ENCODE measurements at regions not wholly inside any gene's neighbourhood (a gene's known extent, or its start where the extent isn't known, plus 50 kb on each side); places are given as distances from the start of the nearest gene placed in this dataset.

DNA sequence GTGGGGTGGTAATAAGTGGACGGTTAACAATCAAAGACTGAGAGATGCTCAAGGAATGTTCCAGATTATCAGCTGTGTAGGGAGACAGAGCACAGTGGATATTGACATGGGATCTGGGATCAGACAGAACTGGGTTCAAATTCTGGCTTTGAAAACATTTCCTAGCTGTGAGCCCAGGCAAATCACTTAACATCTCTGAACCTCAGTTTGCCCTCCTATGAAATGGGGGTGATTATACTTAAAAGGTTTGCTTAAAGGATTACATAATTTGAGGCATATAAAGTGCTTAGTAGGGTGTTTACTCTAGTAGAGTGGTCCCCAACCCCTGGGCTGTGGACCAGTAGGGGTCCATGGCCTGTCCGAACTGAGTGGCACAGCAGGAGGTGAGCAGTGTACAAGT, 260.0 kb upstream of the CRY1 start:
- TF ChIP-seq, protein P1, sequence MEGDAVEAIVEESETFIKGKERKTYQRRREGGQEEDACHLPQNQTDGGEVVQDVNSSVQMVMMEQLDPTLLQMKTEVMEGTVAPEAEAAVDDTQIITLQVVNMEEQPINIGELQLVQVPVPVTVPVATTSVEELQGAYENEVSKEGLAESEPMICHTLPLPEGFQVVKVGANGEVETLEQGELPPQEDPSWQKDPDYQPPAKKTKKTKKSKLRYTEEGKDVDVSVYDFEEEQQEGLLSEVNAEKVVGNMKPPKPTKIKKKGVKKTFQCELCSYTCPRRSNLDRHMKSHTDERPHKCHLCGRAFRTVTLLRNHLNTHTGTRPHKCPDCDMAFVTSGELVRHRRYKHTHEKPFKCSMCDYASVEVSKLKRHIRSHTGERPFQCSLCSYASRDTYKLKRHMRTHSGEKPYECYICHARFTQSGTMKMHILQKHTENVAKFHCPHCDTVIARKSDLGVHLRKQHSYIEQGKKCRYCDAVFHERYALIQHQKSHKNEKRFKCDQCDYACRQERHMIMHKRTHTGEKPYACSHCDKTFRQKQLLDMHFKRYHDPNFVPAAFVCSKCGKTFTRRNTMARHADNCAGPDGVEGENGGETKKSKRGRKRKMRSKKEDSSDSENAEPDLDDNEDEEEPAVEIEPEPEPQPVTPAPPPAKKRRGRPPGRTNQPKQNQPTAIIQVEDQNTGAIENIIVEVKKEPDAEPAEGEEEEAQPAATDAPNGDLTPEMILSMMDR (tag by site-specific recombination; IDR thresholded peaks at IDR 0.05) = no peak
- TF ChIP-seq, protein P2, sequence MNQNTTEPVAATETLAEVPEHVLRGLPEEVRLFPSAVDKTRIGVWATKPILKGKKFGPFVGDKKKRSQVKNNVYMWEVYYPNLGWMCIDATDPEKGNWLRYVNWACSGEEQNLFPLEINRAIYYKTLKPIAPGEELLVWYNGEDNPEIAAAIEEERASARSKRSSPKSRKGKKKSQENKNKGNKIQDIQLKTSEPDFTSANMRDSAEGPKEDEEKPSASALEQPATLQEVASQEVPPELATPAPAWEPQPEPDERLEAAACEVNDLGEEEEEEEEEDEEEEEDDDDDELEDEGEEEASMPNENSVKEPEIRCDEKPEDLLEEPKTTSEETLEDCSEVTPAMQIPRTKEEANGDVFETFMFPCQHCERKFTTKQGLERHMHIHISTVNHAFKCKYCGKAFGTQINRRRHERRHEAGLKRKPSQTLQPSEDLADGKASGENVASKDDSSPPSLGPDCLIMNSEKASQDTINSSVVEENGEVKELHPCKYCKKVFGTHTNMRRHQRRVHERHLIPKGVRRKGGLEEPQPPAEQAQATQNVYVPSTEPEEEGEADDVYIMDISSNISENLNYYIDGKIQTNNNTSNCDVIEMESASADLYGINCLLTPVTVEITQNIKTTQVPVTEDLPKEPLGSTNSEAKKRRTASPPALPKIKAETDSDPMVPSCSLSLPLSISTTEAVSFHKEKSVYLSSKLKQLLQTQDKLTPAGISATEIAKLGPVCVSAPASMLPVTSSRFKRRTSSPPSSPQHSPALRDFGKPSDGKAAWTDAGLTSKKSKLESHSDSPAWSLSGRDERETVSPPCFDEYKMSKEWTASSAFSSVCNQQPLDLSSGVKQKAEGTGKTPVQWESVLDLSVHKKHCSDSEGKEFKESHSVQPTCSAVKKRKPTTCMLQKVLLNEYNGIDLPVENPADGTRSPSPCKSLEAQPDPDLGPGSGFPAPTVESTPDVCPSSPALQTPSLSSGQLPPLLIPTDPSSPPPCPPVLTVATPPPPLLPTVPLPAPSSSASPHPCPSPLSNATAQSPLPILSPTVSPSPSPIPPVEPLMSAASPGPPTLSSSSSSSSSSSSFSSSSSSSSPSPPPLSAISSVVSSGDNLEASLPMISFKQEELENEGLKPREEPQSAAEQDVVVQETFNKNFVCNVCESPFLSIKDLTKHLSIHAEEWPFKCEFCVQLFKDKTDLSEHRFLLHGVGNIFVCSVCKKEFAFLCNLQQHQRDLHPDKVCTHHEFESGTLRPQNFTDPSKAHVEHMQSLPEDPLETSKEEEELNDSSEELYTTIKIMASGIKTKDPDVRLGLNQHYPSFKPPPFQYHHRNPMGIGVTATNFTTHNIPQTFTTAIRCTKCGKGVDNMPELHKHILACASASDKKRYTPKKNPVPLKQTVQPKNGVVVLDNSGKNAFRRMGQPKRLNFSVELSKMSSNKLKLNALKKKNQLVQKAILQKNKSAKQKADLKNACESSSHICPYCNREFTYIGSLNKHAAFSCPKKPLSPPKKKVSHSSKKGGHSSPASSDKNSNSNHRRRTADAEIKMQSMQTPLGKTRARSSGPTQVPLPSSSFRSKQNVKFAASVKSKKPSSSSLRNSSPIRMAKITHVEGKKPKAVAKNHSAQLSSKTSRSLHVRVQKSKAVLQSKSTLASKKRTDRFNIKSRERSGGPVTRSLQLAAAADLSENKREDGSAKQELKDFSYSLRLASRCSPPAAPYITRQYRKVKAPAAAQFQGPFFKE (tag by site-specific recombination; IDR thresholded peaks at IDR 0.05; ENCODE audit: borderline replicate concordance) = no peak
- TF ChIP-seq, protein P3, sequence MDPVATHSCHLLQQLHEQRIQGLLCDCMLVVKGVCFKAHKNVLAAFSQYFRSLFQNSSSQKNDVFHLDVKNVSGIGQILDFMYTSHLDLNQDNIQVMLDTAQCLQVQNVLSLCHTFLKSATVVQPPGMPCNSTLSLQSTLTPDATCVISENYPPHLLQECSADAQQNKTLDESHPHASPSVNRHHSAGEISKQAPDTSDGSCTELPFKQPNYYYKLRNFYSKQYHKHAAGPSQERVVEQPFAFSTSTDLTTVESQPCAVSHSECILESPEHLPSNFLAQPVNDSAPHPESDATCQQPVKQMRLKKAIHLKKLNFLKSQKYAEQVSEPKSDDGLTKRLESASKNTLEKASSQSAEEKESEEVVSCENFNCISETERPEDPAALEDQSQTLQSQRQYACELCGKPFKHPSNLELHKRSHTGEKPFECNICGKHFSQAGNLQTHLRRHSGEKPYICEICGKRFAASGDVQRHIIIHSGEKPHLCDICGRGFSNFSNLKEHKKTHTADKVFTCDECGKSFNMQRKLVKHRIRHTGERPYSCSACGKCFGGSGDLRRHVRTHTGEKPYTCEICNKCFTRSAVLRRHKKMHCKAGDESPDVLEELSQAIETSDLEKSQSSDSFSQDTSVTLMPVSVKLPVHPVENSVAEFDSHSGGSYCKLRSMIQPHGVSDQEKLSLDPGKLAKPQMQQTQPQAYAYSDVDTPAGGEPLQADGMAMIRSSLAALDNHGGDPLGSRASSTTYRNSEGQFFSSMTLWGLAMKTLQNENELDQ (tag by site-specific recombination; IDR thresholded peaks at IDR 0.05; ENCODE audit: low read depth) = no peak
- TF ChIP-seq ZFP3 (tag by site-specific recombination; IDR thresholded peaks at IDR 0.05; ENCODE audit: low read depth) = no peak
- TF ChIP-seq SP3 (tag by site-specific recombination; IDR thresholded peaks at IDR 0.05) = no peak
- no peak for TF ChIP-seq TRIM28 (IDR thresholded peaks at IDR 0.05; ENCODE audit: borderline replicate concordance, low read length)
- TF ChIP-seq ZNF223 (tag by site-specific recombination; IDR thresholded peaks at IDR 0.05) = no peak
- TF ChIP-seq ZNF521 (tag by site-specific recombination; IDR thresholded peaks at IDR 0.05) = no peak
- no peak for TF ChIP-seq SP2 (tag by site-specific recombination; IDR thresholded peaks at IDR 0.05)
- no peak for TF ChIP-seq PRDM1 (tag by site-specific recombination; IDR thresholded peaks at IDR 0.05)
